ENCODE measurements at regions not wholly inside any gene's neighbourhood (a gene's known extent, or its start where the extent isn't known, plus 50 kb on each side); places are given as distances from the start of the nearest gene placed in this dataset.
"Not testable (repeated sequence)": the region's sequence is repeated elsewhere in the genome, so short reads cannot be mapped to it uniquely, and the experiment has no call there.

DNA sequence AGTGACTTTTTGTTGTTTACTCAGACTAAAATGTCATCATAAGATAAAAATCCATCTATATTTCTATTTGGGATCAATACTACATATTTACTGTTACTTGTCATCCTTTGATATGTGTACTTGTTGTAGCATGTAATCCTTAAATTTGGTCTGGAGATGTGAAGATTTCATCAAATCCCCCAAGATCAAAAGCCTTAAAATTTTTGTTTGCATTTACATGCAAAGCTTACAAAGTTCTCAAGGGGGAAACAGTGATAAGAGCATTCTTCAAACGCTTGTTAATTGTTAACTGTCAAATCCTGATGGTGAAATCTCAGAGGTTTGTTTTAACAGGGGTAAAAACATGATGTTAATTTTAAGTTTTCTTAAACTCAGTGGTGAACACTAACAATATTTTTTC, 84.9 kb upstream of the SKAP2 start:
- TF ChIP-seq, protein P1, sequence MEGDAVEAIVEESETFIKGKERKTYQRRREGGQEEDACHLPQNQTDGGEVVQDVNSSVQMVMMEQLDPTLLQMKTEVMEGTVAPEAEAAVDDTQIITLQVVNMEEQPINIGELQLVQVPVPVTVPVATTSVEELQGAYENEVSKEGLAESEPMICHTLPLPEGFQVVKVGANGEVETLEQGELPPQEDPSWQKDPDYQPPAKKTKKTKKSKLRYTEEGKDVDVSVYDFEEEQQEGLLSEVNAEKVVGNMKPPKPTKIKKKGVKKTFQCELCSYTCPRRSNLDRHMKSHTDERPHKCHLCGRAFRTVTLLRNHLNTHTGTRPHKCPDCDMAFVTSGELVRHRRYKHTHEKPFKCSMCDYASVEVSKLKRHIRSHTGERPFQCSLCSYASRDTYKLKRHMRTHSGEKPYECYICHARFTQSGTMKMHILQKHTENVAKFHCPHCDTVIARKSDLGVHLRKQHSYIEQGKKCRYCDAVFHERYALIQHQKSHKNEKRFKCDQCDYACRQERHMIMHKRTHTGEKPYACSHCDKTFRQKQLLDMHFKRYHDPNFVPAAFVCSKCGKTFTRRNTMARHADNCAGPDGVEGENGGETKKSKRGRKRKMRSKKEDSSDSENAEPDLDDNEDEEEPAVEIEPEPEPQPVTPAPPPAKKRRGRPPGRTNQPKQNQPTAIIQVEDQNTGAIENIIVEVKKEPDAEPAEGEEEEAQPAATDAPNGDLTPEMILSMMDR (IDR thresholded peaks at IDR 0.05): no peak
- Histone ChIP-seq H3K27me3 (no peaks in the 10 kb centered on the region), H3K9me3 (no peaks in the 10 kb centered on the region), H3K4me3 (no peak overlapping the region), H3K36me3 (no peaks in the 10 kb centered on the region), H3K27ac (no peak overlapping the region), H3K4me1 (no peaks in the 10 kb centered on the region)
- 11 to 13% methylated on average over 1 of the region's 1 CpG for WGBS, 2 donors
- DNase-seq (no peak), FAIRE-seq (no peak), ATAC-seq (no peak)
- intact Hi-C loops (cut with DNase I): no loop called here

DNA sequence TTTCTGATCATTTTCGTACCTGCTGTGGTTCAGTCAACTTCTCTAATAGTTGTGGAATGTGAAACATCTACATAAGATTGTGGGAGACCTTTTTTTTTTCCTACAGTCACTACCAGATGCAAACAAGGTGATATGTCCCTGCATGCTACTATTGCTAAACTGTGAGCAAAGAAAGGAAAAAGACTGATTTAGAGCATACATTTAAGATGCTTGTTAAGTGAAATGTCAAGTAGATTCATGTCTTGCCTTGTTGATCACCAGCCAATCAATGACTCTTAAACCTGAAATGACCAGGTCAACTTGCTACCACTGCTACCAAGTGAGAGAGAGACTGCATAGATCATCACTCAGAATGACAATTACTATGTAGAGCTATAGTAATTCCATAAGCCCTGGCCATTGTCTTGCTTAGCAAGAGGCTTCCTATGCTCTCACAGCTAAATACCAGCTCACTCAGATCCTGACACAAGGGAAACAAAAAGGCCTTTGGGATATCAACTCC, 84.3 kb upstream of the SKAP2 start:
- no peaks in the 10 kb centered on the region for H3K27me3 ChIP-seq
- no peaks in the 10 kb centered on the region for H3K36me3 ChIP-seq
- no peak for DNase-seq
- no peak for ATAC-seq
- FAIRE-seq: no peak
- intact Hi-C loops (cut with DNase I): no loop called here
- WGBS, 2 donors: 26 to 48% methylated on average over 1 of the region's 1 CpG
- TF ChIP-seq, protein P1 (IDR thresholded peaks at IDR 0.05): no peak
- H3K4me1 ChIP-seq: no peaks in the 10 kb centered on the region
- no peak overlapping the region for H3K27ac ChIP-seq
- no peak overlapping the region for H3K4me3 ChIP-seq
- no peaks in the 10 kb centered on the region for H3K9me3 ChIP-seq

DNA sequence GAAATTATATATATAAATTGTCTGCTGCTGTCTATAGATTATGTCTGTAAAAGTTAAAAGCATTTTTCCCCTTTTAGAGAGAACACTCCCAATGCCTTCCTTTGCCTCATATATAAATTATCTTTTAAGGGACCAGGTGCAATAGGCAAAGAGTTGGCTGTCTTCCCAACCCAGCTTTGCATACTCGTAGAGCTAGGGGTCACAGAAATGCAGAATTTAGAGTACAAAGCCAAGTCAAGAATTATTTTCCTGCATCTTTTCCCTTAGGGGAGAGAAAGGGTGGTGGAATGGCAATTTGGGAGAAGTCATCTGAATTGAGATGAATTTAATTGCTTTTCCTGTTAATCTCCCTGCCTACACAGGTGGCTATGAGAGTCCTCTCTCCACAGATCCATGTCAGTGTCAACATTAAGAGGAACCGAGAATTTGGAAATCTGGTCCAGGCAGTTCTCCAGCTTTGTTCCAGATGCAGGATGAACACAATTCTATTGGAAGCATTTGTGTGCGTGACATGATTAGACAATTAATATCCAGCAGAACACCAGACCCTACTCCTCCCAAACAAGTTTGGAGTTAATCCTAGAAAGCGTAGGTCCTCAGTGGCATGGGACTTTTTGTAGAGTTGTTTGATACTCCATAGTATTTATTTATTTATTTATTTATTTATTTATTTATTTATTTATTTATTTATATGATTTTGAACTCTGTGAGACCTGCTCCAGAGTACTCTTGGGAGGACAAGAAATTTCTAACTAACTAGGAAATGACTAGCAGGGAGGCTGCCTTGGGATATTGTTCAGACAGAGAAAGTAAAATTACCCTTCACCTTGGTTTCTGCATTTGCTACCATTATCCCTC, 80.3 kb upstream of the SKAP2 start:
- Histone ChIP-seq H3K27me3 (no peaks in the 10 kb centered on the region), H3K36me3 (no peaks in the 10 kb centered on the region), H3K27ac (no peak overlapping the region), H3K4me3 (no peak overlapping the region), H3K4me1 (no peaks in the 10 kb centered on the region), H3K9me3 (no peaks in the 10 kb centered on the region)
- intact Hi-C loops (cut with DNase I): no loop called here
- WGBS, 2 donors: 55 to 59% methylated on average over 4 of the region's 4 CpGs
- ATAC-seq (no peak), DNase-seq (no peak), FAIRE-seq (no peak)
- TF ChIP-seq, protein P1 (IDR thresholded peaks at IDR 0.05): no peak

DNA sequence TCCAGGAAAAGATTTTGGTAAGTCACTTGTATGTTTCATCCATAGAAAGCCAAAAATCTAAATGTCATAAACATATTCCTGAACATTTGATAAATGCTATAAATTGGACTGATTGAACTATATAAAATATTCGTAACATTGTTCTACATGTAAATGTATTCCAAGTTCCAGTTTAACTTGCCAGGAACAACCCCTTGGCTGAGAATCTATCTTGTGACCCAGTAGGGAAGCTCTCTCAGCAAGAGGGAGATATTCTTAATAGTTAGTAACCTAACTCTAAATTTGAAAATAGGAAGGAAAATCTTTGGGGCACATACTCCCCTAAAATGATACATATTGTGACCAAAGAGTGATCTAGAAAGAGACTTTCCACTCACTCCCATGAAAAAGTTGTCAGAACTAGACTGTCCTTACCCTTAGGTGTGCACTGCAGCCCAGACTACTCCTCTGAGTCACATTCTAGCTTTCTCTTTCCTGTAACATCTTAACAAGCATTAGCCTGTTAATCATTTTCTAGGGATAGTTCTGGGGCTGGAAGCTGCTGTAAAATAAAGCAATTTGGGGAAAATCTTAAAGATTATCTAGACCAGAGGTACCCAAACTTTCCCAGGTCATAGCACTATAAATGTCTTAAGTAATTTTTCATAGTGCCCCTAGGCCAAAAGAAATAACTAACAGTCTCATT, 73.7 kb upstream of the SKAP2 start:
- no peaks in the 10 kb centered on the region for H3K9me3 ChIP-seq
- no peak overlapping the region for H3K4me3 ChIP-seq
- FAIRE-seq: no peak
- no peaks in the 10 kb centered on the region for H3K27me3 ChIP-seq
- DNase-seq: no peak
- H3K4me1 ChIP-seq: no peaks in the 10 kb centered on the region
- H3K36me3 ChIP-seq: no peaks in the 10 kb centered on the region
- TF ChIP-seq, protein P1 (IDR thresholded peaks at IDR 0.05): no peak
- no peak for ATAC-seq
- H3K27ac ChIP-seq: no peak overlapping the region
- intact Hi-C loops (cut with DNase I): no loop called here
- 67 to 75% methylated on average over 1 of the region's 1 CpG for WGBS, 2 donors

DNA sequence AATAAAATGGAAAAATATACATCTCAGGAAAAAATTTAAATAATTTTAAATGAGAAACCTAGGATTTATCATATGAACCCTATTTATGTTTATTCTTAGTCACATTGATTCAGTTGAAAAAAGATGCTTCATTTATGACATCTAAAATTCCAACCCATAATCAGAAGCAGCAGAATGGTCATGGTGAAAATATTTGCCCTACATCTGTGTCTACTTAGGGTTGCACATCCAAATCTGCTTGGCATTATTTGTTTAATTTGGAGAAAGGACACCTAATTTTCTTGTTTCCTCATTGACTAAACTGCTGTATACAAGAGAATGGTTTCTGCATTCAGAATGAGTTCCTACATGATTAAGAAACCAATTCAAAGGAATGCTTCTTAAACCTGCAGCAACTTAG, 72.9 kb upstream of the SKAP2 start:
- intact Hi-C loops (cut with DNase I): no loop called here
- H3K36me3 ChIP-seq: no peaks in the 10 kb centered on the region

DNA sequence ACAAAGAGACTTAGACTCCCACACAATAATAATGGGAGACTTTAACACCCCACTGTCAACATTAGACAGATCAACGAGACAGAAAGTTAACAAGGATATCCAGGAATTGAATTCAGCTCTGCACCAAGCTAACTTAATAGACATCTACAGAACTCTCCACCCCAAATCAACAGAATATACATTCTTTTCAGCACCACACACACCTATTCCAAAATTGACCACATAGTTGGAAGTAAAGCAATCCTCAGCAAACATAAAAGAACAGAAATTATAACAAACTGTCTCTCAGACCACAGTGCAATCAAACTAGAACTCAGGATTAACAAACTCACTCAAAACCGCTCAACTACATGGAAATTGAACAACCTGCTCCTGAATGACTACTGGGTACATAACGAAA, 68.2 kb upstream of the SKAP2 start:
- H3K27me3 ChIP-seq; H3K9me3 ChIP-seq; H3K4me1 ChIP-seq; H3K4me3 ChIP-seq; intact Hi-C loops (cut with DNase I); ATAC-seq; DNase-seq; H3K36me3 ChIP-seq; FAIRE-seq; H3K27ac ChIP-seq: not testable (repeated sequence)
- 49 to 73% methylated on average over 2 to 3 of the region's 3 CpGs for WGBS, 2 donors

More for the DNA sequence above, 72.9 kb upstream of the SKAP2 start:
- no peak for FAIRE-seq
- H3K9me3 ChIP-seq: no peaks in the 10 kb centered on the region
- H3K27ac ChIP-seq: no peak overlapping the region
- no peak for DNase-seq
- no peak overlapping the region for H3K4me3 ChIP-seq
- ATAC-seq: no peak
- no peaks in the 10 kb centered on the region for H3K27me3 ChIP-seq
- TF ChIP-seq, protein P1 (IDR thresholded peaks at IDR 0.05): no peak
- no peaks in the 10 kb centered on the region for H3K4me1 ChIP-seq
